ENCODE measurements at regions not wholly inside any gene's neighbourhood (a gene's known extent, or its start where the extent isn't known, plus 50 kb on each side); places are given as distances from the start of the nearest gene placed in this dataset.

DNA sequence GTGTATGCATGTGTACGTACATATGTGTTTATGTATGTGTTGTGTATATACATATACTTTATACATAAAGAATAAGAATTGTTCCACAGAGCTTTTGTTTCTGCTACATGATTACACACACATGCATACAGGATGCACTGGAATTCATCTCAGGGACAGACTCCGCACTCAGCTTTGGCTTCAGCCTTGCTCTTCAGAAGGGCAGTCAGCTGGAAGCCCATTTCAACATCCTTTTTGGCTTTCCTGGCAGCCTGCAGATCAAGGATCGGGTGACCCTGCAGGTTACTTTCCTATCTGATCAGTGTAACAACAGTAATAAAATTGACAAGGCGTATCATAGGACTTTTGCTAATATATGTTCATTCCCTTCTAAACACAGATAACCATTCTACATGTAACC lies 144.1 kb upstream of the COPS8 start (continued):
- TF ChIP-seq THRA (CRISPR knock-in tag; IDR thresholded peaks at IDR 0.05; ENCODE audit: borderline replicate concordance) (no peak), MYC (CRISPR knock-in tag; IDR thresholded peaks at IDR 0.05; ENCODE audit: borderline replicate concordance) (no peak), PHB2 (IDR thresholded peaks at IDR 0.05; ENCODE audit: partially characterized antibody) (no peak), SNAPC5 (CRISPR knock-in tag; IDR thresholded peaks at IDR 0.05; ENCODE audit: borderline replicate concordance) (no peak), KDM4B (CRISPR knock-in tag; IDR thresholded peaks at IDR 0.05) (no peak), ZBTB7A (CRISPR knock-in tag; IDR thresholded peaks at IDR 0.05) (no peak), ZNF576 (CRISPR knock-in tag; IDR thresholded peaks at IDR 0.05) (no peak)
- TF ChIP-seq, protein P1, sequence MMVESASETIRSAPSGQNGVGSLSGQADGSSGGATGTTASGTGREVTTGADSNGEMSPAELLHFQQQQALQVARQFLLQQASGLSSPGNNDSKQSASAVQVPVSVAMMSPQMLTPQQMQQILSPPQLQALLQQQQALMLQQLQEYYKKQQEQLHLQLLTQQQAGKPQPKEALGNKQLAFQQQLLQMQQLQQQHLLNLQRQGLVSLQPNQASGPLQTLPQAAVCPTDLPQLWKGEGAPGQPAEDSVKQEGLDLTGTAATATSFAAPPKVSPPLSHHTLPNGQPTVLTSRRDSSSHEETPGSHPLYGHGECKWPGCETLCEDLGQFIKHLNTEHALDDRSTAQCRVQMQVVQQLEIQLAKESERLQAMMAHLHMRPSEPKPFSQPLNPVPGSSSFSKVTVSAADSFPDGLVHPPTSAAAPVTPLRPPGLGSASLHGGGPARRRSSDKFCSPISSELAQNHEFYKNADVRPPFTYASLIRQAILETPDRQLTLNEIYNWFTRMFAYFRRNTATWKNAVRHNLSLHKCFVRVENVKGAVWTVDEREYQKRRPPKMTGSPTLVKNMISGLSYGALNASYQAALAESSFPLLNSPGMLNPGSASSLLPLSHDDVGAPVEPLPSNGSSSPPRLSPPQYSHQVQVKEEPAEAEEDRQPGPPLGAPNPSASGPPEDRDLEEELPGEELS (CRISPR knock-in tag; IDR thresholded peaks at IDR 0.05): no peak

GRCh38 chr2:236942554-236942953 lies 143.1 kb upstream of the COPS8 start:
- H3K79me2 ChIP-seq (ENCODE audit: insufficient read depth, low read length): no peaks in the 10 kb centered on the region
- no peak overlapping the region for H3K4me2 ChIP-seq (ENCODE audit: low read depth, low read length)
- WGBS (ENCODE audit: low lambda C conversion rate): 30% methylated on average over 4 of the region's 4 CpGs
- H3K27me3 ChIP-seq (ENCODE audit: control insufficient read depth in 1 of 2, insufficient read depth in 2 of 2, low read length in 2 of 2): 0 out of 5 replicates have a peak, but pooled peaks cover 0 to 6% of the 10 kb centered on the region in 2 experiments
- POLR2A ChIA-PET: no interaction called here
- H3K36me3 ChIP-seq (replicated peaks in 1 of 2; ENCODE audit: control insufficient read depth in 1 of 2, insufficient read depth in 2 of 2, low read length in 2 of 2): no peaks in the 10 kb centered on the region
- H4K20me1 ChIP-seq (ENCODE audit: insufficient read depth, low read length): no peaks in the 10 kb centered on the region
- DNase-seq (ENCODE audit: low spot score) (no peak), ATAC-seq (no peak), FAIRE-seq (no peak)
- no peak overlapping the region for H3K4me3 ChIP-seq (replicated peaks in 1 of 3; ENCODE audit: insufficient read depth in 1 of 3, low read depth in 2 of 3, low read length in 3 of 3)
- CTCF ChIA-PET (ENCODE audit: low intra/inter-chr PET ratio, low total read pairs): no interaction called here
- TF ChIP-seq AHR (CRISPR knock-in tag; IDR thresholded peaks at IDR 0.05): no peak
- TF ChIP-seq MLLT10 (CRISPR knock-in tag; IDR thresholded peaks at IDR 0.05): no peak
- TF ChIP-seq, protein P2, sequence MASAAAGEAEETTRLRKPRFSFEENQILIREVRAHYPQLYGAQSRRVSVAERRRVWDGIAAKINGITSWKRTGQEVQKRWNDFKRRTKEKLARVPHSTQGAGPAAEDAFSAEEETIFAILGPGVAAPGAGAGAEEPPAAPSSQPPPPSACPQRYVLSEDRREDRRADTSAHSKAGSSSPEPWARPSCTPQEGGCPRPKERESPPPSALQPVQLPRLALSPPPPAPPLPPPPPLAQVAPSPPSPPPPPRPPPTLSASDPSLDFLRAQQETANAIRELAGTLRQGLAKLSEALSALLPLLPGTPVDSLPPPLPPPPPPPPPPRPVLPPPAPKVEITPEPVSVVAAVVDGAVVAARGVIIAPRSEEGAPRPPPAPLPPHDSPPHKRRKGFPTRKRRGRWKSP (CRISPR knock-in tag; IDR thresholded peaks at IDR 0.05): no peak
- TF ChIP-seq JUNB (CRISPR knock-in tag; IDR thresholded peaks at IDR 0.05; ENCODE audit: borderline replicate concordance): no peak
- in situ Hi-C loops (cut with HindIII; ENCODE audit: extremely low pct_ligation_motif_present, low pct_unique_long_range_greater_than_20kb) (no loop called here), intact Hi-C loops (cut with micrococcal nuclease; ENCODE audit: unreplicated experiment) (no loop called here)
- H2AFZ ChIP-seq (ENCODE audit: low read length): no peak overlapping the region
- no peaks in the 10 kb centered on the region for H3K9me3 ChIP-seq (ENCODE audit: low read length)
- no peak overlapping the region for H3K27ac ChIP-seq (ENCODE audit: extremely low read length, insufficient read depth, low read length)
- no peak overlapping the region for H3K9ac ChIP-seq (ENCODE audit: insufficient read depth, low read depth, low read length)
- H3K4me1 ChIP-seq (ENCODE audit: insufficient read depth, low read length): no peaks in the 10 kb centered on the region
- BruUV-seq (replicated peaks): no TSS peak

All from HepG2 (cell line).